ELR (cell line): ENCODE measurements at regions not wholly inside any gene's neighbourhood (a gene's known extent, or its start where the extent isn't known, plus 50 kb on each side); places are given as distances from the start of the nearest gene placed in this dataset.

Source experiments
- DNase-seq: peaks from one replicate; pipeline ENCODE4 v3.0.0-alpha.2; 2015; ENCODE audit warnings: low read depth

DNA sequence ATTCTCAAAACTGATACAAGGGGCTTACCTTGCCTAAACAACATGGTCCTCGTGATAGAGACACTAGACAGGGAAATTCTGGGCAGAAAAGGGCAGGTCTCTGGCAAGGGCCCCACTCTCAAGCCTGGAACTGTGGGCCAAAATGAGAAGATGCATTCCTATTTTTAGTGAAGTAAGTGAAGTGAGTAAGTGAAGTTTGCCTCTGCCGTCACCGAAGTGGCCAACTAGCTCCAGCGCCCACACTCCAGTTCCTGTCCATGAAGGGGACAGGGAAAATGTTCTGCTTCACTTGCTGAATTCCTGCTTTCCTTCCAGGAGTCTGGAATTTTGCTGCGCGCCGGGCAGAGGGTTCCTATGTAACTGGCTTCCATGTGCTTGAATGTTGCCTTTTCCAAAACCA lies 1035.6 kb upstream of the TMEM132C start:
- no peak for DNase-seq

- DNase-seq: no peak
These were observed 1034.0 kb upstream of the TMEM132C start for GRCh38 chr12:127233016-127233415.

DNA sequence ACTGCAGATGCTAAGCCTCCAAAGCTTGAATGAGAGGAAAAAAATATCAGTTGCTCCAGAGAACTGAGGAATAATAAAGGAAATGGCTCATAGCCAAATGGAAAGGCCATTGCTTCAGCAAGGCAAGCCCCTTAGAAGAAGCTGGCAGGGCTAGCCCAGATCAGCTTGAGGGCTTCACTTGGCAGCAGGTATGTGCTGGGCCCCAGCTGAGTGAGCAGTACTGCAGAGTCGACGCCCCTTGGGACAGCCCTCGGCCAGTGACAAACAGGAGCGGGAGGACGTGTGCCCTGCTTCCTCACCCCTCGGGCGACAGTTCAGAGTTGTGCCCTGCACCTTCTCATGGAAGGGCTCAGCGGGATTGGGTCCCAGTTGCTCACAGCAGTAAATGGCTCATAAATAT lies 1031.2 kb upstream of the TMEM132C start:
- no peak for DNase-seq

GRCh38 chr12:127236491-127236890 lies 1030.5 kb upstream of the TMEM132C start:
- no peak for DNase-seq

DNA sequence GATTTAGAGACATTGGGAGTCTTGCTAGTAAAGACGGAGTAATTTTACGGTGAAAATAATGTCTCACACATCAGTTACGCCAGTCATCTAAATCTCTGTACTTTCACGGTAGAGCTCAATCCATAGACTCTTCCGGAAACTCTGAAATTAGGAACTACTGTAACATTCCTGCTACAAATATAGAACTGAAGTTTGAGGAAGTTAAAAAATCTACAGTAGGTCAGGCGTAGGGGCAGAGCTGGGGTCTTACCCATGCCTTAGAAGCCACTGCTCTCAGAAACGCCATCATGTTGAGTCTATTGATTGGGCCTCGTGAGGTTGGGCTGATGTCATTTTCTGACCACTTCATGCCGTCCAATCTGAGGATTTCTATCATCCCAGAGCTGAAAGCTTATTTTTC lies 1029.8 kb upstream of the TMEM132C start:
- no peak for DNase-seq

DNA sequence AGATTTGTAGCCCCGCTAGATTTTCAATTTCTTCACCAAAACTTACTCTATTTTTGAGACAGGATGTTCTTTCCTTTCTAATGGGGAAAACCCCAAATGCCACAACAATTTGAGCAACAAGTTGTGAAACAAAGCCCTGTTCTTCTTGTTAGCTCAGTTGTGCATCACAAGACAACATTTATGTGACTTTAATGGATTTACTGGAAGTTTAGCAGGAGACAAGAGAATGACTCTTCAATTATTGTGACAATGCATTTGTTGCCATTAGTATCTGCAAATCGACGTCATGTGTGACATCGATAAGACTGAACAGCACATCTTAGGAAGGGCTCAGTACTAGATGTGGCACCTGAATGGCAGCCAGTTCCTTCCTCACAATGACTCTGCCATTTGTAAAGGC lies 1028.9 kb upstream of the TMEM132C start:
- no peak for DNase-seq

GRCh38 chr12:127239781-127240180 lies 1027.2 kb upstream of the TMEM132C start:
- DNase-seq: no peak

GRCh38 chr12:127240249-127240929 lies 1026.6 kb upstream of the TMEM132C start:
- DNase-seq: no peak

DNA sequence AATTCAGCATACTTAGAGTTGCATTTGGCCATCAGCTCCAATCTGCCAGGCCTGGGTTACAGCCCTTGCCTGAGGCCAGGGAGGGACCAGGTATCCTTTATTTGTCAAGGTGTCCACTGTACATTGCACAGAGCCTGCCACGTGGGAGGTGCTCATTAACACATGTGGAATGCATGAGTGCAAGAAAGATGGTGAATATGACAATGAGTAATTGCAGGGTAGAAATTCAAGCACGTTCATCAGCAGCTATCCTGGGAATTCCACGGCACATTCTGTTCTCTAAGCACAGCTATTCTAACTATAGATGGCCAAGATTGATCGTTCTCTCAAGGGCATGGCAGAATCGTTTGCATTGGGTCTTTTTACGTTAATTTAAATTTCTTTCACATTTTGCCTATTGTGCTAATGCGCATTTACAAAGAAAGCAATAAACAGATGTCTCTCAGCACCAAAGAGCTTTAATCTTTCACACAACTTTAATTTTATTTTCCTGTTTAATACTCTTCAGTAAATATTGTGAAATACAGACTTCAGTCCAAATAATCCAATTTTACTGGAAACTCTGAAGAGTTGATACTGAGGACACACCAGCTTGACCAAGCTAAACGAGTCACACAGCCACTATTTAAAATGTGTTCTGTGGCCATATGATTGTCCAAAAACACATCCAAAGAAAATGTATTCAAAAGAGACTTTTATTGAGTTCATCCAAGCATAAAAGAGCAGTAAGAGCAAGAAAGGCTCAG lies 1025.7 kb upstream of the TMEM132C start:
- peak; percentile 45 for DNase-seq

GRCh38 chr12:127245009-127245408 lies 1022.0 kb upstream of the TMEM132C start:
- no peak for DNase-seq

DNA sequence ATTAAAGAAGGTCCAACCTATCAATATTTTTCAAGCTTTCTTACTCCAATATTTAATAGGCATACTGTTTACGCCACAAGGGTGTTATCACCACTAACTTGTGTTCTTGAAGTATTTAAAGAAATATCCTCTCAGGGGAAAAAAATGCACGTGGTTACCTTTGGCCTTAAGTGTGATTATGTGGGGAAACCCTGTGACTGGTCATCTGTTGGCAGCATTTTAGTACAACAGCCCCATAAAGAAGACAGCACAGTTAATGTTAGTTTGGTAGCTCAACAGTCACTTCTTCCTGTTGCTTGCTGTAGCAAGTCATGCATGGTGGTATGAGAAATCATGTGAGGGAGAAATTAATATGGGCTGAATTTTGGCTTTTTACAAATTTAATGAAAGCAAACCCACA lies 1021.5 kb upstream of the TMEM132C start:
- DNase-seq: peak; percentile 54

GRCh38 chr12:127247937-127248336 lies 1019.0 kb upstream of the TMEM132C start:
- no peak for DNase-seq

DNA sequence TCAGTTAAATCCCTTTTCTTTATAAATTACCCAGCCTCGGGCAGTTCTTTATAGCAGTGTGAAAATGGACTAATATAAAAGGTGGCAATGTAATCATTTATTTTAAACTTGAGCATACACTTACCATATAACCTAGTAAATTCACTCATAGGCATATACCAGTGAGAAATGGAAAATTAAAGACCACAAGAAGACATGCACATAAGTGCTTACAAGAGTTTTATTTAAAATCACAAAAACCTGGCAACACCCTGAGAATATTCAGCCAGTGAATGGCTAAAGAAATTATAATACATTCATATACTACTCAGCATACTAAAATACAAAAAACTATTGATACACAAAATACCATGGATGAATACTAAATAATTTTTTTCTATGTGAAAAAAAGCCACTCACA lies 1017.5 kb upstream of the TMEM132C start:
- no peak for DNase-seq

GRCh38 chr12:127253797-127254327 lies 1013.1 kb upstream of the TMEM132C start:
- DNase-seq: no peak

- DNase-seq: no peak
These were observed 1012.5 kb upstream of the TMEM132C start for GRCh38 chr12:127254420-127254955.

- peak; percentile 81 for DNase-seq
These were observed 1009.5 kb upstream of the TMEM132C start for GRCh38 chr12:127257366-127257935.

DNA sequence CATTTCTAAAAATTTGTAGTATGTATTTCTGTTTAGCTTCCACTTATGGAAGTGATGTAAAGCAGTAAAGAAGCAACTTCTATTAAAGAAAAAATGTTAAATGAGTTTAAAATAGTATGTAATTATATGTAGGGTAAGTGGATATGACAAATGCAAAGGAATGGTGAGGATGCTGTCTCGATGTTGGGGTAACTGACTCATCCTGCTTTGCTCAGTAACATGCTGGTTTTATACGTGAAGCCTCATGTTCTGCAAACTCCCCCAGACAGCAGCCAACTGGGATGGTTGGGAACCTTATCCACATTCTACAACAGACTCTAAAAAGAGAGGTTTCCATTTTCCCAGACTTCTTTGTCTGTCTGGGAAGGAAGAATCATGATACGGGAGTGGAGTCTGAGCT lies 1006.4 kb upstream of the TMEM132C start:
- DNase-seq: peak; percentile 77

GRCh38 chr12:127260999-127261398 lies 1006.0 kb upstream of the TMEM132C start:
- DNase-seq: no peak

DNA sequence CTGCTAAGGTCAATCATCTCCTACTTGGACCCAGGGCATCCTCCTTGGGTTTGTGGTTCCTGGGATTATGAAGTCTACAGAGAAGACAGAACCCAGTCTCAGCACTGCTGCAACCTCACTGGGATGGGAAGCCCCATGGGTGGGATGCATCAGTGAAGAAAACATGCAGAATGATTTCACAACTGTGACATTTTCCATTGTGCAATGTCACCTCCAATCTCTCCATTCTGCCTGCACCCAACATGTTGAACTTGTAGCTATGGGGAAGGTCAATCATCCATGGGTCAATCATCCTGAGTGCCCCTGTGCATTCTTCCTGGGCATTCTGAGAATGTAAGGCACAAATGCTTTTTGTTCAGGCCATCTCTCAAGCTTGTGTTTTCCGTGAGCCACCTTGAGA lies 1004.4 kb upstream of the TMEM132C start:
- no peak for DNase-seq

GRCh38 chr12:127263621-127264020 lies 1003.3 kb upstream of the TMEM132C start:
- DNase-seq: no peak

DNA sequence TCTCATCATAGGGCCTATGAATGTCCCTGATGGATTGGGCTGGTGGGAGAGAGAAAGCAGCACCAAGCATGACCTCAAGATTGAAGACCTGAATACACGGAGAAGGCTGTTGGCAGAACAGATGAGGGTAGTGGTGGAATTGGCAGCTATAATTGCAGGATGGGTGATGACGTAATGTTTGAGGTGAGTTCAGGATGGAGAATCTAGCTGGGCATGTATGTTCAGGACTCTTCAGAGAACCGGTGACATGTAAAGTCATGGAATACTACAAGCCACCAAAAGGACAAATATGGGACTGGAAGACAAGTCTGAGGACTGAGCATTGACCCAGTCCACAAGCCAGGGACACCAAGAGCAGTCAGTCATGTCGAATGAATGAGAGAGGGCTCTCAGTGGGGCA lies 999.8 kb upstream of the TMEM132C start:
- no peak for DNase-seq

DNA sequence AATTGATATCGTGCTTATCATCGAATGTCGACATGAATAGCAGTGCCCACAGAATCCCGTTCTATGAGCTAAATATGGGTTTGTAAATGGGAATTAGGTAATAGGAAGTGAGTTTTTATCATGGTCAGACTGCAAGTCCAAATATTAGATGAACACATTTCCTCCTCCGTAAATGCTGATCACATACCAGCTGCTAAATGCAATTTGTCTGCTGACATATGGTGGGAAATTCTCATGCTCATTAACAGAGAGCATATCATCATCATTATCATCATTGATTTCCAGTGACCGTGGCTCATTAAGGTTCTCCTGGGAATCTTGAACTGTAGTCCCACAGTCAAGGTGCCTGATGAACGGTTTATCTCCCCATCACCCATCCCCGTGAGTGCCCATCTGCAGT lies 998.8 kb upstream of the TMEM132C start:
- no peak for DNase-seq
